ENCODE measurements at regions not wholly inside any gene's neighbourhood (a gene's known extent, or its start where the extent isn't known, plus 50 kb on each side); places are given as distances from the start of the nearest gene placed in this dataset.

GRCh38 chr2:176508984-176509740, 239.9 kb downstream of the MTX2 start:
- TF ChIP-seq CTCF (IDR thresholded peaks at IDR 0.05; ENCODE audit: poor library complexity) (no peak), EZH2phosphoT487 (IDR thresholded peaks at IDR 0.05; ENCODE audit: low read depth, severe bottlenecking, unreplicated experiment) (no peak)
